ENCODE measurements at regions not wholly inside any gene's neighbourhood (a gene's known extent, or its start where the extent isn't known, plus 50 kb on each side); places are given as distances from the start of the nearest gene placed in this dataset.

- Histone ChIP-seq H3K27me3 (ENCODE audit: insufficient read depth, low read length, poor library complexity) (no peaks in the 10 kb centered on the region), H2AFZ (ENCODE audit: low read depth, low read length) (no peak overlapping the region), H3K27ac (ENCODE audit: low read length) (no peak overlapping the region), H3K79me2 (ENCODE audit: insufficient read depth, low read length) (no peaks in the 10 kb centered on the region), H3K9me3 (ENCODE audit: insufficient read depth, low read length, severe bottlenecking) (peaks cover 14% of the 10 kb centered on the region), H3K4me3 (ENCODE audit: low read depth in 1 of 2, low read length in 2 of 2) (no peak overlapping the region), H3K4me1 (ENCODE audit: insufficient read depth, low read length) (no peaks in the 10 kb centered on the region), H3K9ac (ENCODE audit: low read depth, low read length) (no peak overlapping the region), H3K36me3 (ENCODE audit: insufficient read depth, low read length) (no peaks in the 10 kb centered on the region), H3K4me2 (ENCODE audit: insufficient read depth, low read length) (no peak overlapping the region), H4K20me1 (ENCODE audit: insufficient read depth, low read length) (no peaks in the 10 kb centered on the region)
- DNase-seq (no peak), ATAC-seq (ENCODE audit: insufficient read depth, low read depth) (no peak)
- TF ChIP-seq CTCF (IDR thresholded peaks at IDR 0.05; ENCODE audit: borderline replicate concordance, extremely low read depth, low read length, poor library complexity, severe bottlenecking) (no peak), EZH2 (IDR thresholded peaks at IDR 0.05; ENCODE audit: borderline replicate concordance, low read depth, low read length, severe bottlenecking) (no peak)
These were observed 1428.4 kb upstream of the CDH2 start for GRCh38 chr18:29605365-29605764.

GRCh38 chr18:29596959-29597358, 1420.0 kb upstream of the CDH2 start:
- Histone ChIP-seq H3K9ac (ENCODE audit: low read depth, low read length) (no peak overlapping the region), H3K4me2 (ENCODE audit: insufficient read depth, low read length) (no peak overlapping the region), H3K79me2 (ENCODE audit: insufficient read depth, low read length) (no peaks in the 10 kb centered on the region), H4K20me1 (ENCODE audit: insufficient read depth, low read length) (no peaks in the 10 kb centered on the region), H3K27ac (ENCODE audit: low read length) (no peak overlapping the region), H3K9me3 (ENCODE audit: insufficient read depth, low read length, severe bottlenecking) (no peaks in the 10 kb centered on the region), H3K4me1 (ENCODE audit: insufficient read depth, low read length) (no peaks in the 10 kb centered on the region), H3K4me3 (ENCODE audit: low read depth in 1 of 2, low read length in 2 of 2) (no peak overlapping the region), H2AFZ (ENCODE audit: low read depth, low read length) (no peak overlapping the region), H3K27me3 (ENCODE audit: insufficient read depth, low read length, poor library complexity) (no peaks in the 10 kb centered on the region), H3K36me3 (ENCODE audit: insufficient read depth, low read length) (no peaks in the 10 kb centered on the region)
- TF ChIP-seq CTCF (IDR thresholded peaks at IDR 0.05; ENCODE audit: borderline replicate concordance, extremely low read depth, low read length, poor library complexity, severe bottlenecking) (no peak), EZH2 (IDR thresholded peaks at IDR 0.05; ENCODE audit: borderline replicate concordance, low read depth, low read length, severe bottlenecking) (no peak)
- ATAC-seq (ENCODE audit: insufficient read depth, low read depth): 0 out of 3 replicates have a peak, but pooled peaks have one; percentile 27
- DNase-seq: no peak

GRCh38 chr18:29594493-29594892, 1417.6 kb upstream of the CDH2 start:
- no peak for DNase-seq
- H3K9ac ChIP-seq (ENCODE audit: low read depth, low read length): no peak overlapping the region
- no peaks in the 10 kb centered on the region for H3K36me3 ChIP-seq (ENCODE audit: insufficient read depth, low read length)
- H3K4me1 ChIP-seq (ENCODE audit: insufficient read depth, low read length): no peaks in the 10 kb centered on the region
- no peaks in the 10 kb centered on the region for H4K20me1 ChIP-seq (ENCODE audit: insufficient read depth, low read length)
- no peak overlapping the region for H3K4me2 ChIP-seq (ENCODE audit: insufficient read depth, low read length)
- no peak overlapping the region for H3K27ac ChIP-seq (ENCODE audit: low read length)
- H3K9me3 ChIP-seq (ENCODE audit: insufficient read depth, low read length, severe bottlenecking): no peaks in the 10 kb centered on the region
- no peak overlapping the region for H3K4me3 ChIP-seq (ENCODE audit: low read depth in 1 of 2, low read length in 2 of 2)
- TF ChIP-seq EZH2 (IDR thresholded peaks at IDR 0.05; ENCODE audit: borderline replicate concordance, low read depth, low read length, severe bottlenecking) (no peak), CTCF (IDR thresholded peaks at IDR 0.05; ENCODE audit: borderline replicate concordance, extremely low read depth, low read length, poor library complexity, severe bottlenecking) (no peak)
- H2AFZ ChIP-seq (ENCODE audit: low read depth, low read length): no peak overlapping the region
- H3K79me2 ChIP-seq (ENCODE audit: insufficient read depth, low read length): no peaks in the 10 kb centered on the region
- no peaks in the 10 kb centered on the region for H3K27me3 ChIP-seq (ENCODE audit: insufficient read depth, low read length, poor library complexity)
- peak; percentile 58; the same call in 2 of the 3 replicates for ATAC-seq (ENCODE audit: insufficient read depth, low read depth)
